SK-N-SH (cell line): ENCODE measurements at regions not wholly inside any gene's neighbourhood (a gene's known extent, or its start where the extent isn't known, plus 50 kb on each side); places are given as distances from the start of the nearest gene placed in this dataset.

Experiments used
- CTCF ChIA-PET: fragments of 300-600, 350-600 bp; formaldehyde crosslinking; extraction: SDS; loops from one replicate; lab custom pipeline; 2021; lab: Yijun Ruan, JAX
- POLR2A ChIA-PET: fragments of 350-600 bp; sonication (Branson Sonifier 250); formaldehyde crosslinking; extraction: SDS; loops from one replicate; lab custom pipeline; 2020; ENCODE audit warnings: antibody characterized with exemption, inconsistent platforms; lab: Yijun Ruan, JAX
- DNase-seq: peaks from one replicate; pipeline ENCODE4 v3.0.0; 2012
- H2AFZ ChIP-seq: fragments of 200-600 bp; sonication (generic); 2 replicates; pipeline ENCODE4 v1.8.1; 2016; ENCODE audit warnings: antibody characterized with exemption, mild to moderate bottlenecking, low read depth
- H3F3A ChIP-seq: fragments of 200-600 bp; sonication (generic); replicated peaks from 2 replicates; pipeline ENCODE3; 2016; ENCODE audit warnings: antibody characterized with exemption, mild to moderate bottlenecking; ENCODE audit not compliant: insufficient read depth
- H3K27ac ChIP-seq, 2 experiments: fragments of 200-500 bp in 1 of 2; fragments of 200-600 bp in 1 of 2; sonication (Bioruptor generic) in 1 of 2; sonication (generic), shearing (Covaris generic) in 1 of 2; 2 replicates each; pipeline versions ENCODE4 v1.5.1 to v1.6.1; 2014 to 2016; ENCODE audit warnings: low read depth in 2 of 2, inconsistent platforms in 1 of 2, low read length in 1 of 2, mild to moderate bottlenecking in 1 of 2, mixed read lengths in 1 of 2
- H3K27me3 ChIP-seq: fragments of 200-600 bp; sonication (generic), shearing (Covaris generic); 2 replicates; pipeline ENCODE4 v1.6.1; 2016; ENCODE audit warnings: mixed run types; ENCODE audit not compliant: insufficient read depth
- H3K36me3 ChIP-seq, 2 experiments: fragments of 200-500 bp in 1 of 2; fragments of 200-600 bp in 1 of 2; sonication (Bioruptor generic) in 1 of 2; sonication (generic) in 1 of 2; replicated peaks in 1 of 2; 2 replicates each; pipeline versions ENCODE3 to v1.5.1; 2014 to 2016; ENCODE audit warnings: low read length in 1 of 2, mild to moderate bottlenecking in 1 of 2; ENCODE audit not compliant: insufficient read depth in 2 of 2, control insufficient read depth in 1 of 2
- H3K4me1 ChIP-seq, 2 experiments: fragments of 200-500 bp in 1 of 2; fragments of 200-600 bp in 1 of 2; sonication (Bioruptor generic) in 1 of 2; sonication (generic), shearing (Covaris generic) in 1 of 2; 2 replicates each; pipeline versions ENCODE4 v1.5.1 to v1.6.1; 2014 to 2016; ENCODE audit warnings: low read depth in 1 of 2, low read length in 1 of 2, mixed run types in 1 of 2; ENCODE audit not compliant: insufficient read depth in 2 of 2, control insufficient read depth in 1 of 2
- H3K4me2 ChIP-seq: fragments of 200-600 bp; sonication (generic), shearing (Covaris generic); 2 replicates; pipeline ENCODE4 v1.6.1; 2017; ENCODE audit warnings: mixed run types
- H3K4me3 ChIP-seq, 2 experiments: fragments of 200-500 bp in 1 of 2; fragments of 200-600 bp in 1 of 2; sonication (Bioruptor generic) in 1 of 2; sonication (generic), shearing (Covaris generic) in 1 of 2; 2 replicates each; pipeline versions ENCODE4 v1.5.1 to v1.8.1; 2014 to 2016; ENCODE audit warnings: low read depth in 2 of 2, inconsistent platforms in 1 of 2, low read length in 1 of 2, mild to moderate bottlenecking in 1 of 2, mixed read lengths in 1 of 2, moderate library complexity in 1 of 2
- H3K79me2 ChIP-seq: fragments of 200-600 bp; sonication (generic); 2 replicates; pipeline ENCODE4 v1.8.1; 2017; ENCODE audit warnings: mild to moderate bottlenecking; ENCODE audit not compliant: insufficient read depth
- H3K9ac ChIP-seq: fragments of 200-600 bp; sonication (generic); 2 replicates; pipeline ENCODE4 v1.6.1; 2017; ENCODE audit warnings: mixed run types
- H3K9me2 ChIP-seq: fragments of 200-600 bp; sonication (generic); 2 replicates; pipeline ENCODE4 v1.6.1; 2017; ENCODE audit warnings: mixed run types
- H3K9me3 ChIP-seq: fragments of 200-600 bp; sonication (generic); 2 replicates; pipeline ENCODE4 v1.6.1; 2017; ENCODE audit warnings: mixed run types, mild to moderate bottlenecking, moderate library complexity
- H4K20me1 ChIP-seq: fragments of 200-600 bp; sonication (generic); 2 replicates; pipeline ENCODE4 v1.6.1; 2017; ENCODE audit warnings: mild to moderate bottlenecking, mixed run types; ENCODE audit not compliant: insufficient read depth
- EP300 ChIP-seq, 2 experiments: IDR thresholded peaks; 2 replicates each; pipeline versions ENCODE4 v1.4.0 to v1.6.1; 2012; ENCODE audit warnings: borderline replicate concordance in 1 of 2, low read depth in 1 of 2, low read length in 1 of 2
- FOSL2 ChIP-seq: IDR thresholded peaks from 2 replicates; pipeline ENCODE4 v1.4.0; 2012; ENCODE audit warnings: low read depth, mild to moderate bottlenecking, moderate library complexity, borderline replicate concordance
- FOXJ3 ChIP-seq: sonication (generic); formaldehyde crosslinking; IDR thresholded peaks from 2 replicates; pipeline ENCODE4 v1.5.1; 2020; ENCODE audit warnings: mild to moderate bottlenecking, missing genetic modification reagents
- GATA2 ChIP-seq: sonication (generic); formaldehyde crosslinking; IDR thresholded peaks from 2 replicates; pipeline ENCODE4 v1.5.0; 2020; ENCODE audit warnings: mild to moderate bottlenecking, missing genetic modification reagents
- MAX ChIP-seq: IDR thresholded peaks from 2 replicates; pipeline ENCODE4 v1.4.0; 2012; ENCODE audit warnings: low read depth
- MEF2A ChIP-seq: IDR thresholded peaks from 2 replicates; pipeline ENCODE4 v1.4.0; 2012; ENCODE audit warnings: low read depth, borderline replicate concordance
- PBX3 ChIP-seq: IDR thresholded peaks from 2 replicates; pipeline ENCODE4; 2012
- POLR2AphosphoS5 ChIP-seq: IDR thresholded peaks from 2 replicates; pipeline ENCODE4 v1.6.1; 2012; ENCODE audit warnings: low read depth, low read length
- RCOR1 ChIP-seq: fragments of 150-350 bp; IDR thresholded peaks from 2 replicates; pipeline ENCODE4 v1.6.1; 2017; ENCODE audit warnings: antibody characterized with exemption, low read length
- REST ChIP-seq: IDR thresholded peaks from 2 replicates; pipeline ENCODE4 v1.6.1; 2012; ENCODE audit warnings: mild to moderate bottlenecking, low read depth, low read length, moderate library complexity
- RFX5 ChIP-seq: IDR thresholded peaks from 2 replicates; pipeline ENCODE4 v1.6.1; 2012; ENCODE audit warnings: mild to moderate bottlenecking, improper control_type of control experiment, low read length
- SIN3A ChIP-seq: IDR thresholded peaks from 2 replicates; pipeline ENCODE4 v1.6.1; 2012; ENCODE audit warnings: low read depth, mild to moderate bottlenecking, low read length, moderate library complexity, borderline replicate concordance
- TAF1 ChIP-seq: IDR thresholded peaks from 2 replicates; pipeline ENCODE4 v1.6.1; 2012; ENCODE audit warnings: low read depth, mild to moderate bottlenecking, low read length, moderate library complexity, borderline replicate concordance
- USF1 ChIP-seq: IDR thresholded peaks from 2 replicates; pipeline ENCODE4 v1.4.0; 2012; ENCODE audit warnings: low read depth, borderline replicate concordance
- USF2 ChIP-seq: fragments of 150-350 bp; IDR thresholded peaks from 2 replicates; pipeline ENCODE4 v1.6.1; 2017; ENCODE audit warnings: antibody characterized with exemption, low read length, low read depth, borderline replicate concordance
- YY1 ChIP-seq: IDR thresholded peaks from 2 replicates; pipeline ENCODE4 v1.4.0; 2012; ENCODE audit warnings: low read depth, mild to moderate bottlenecking
- ZBTB33 ChIP-seq: IDR thresholded peaks from 2 replicates; pipeline ENCODE4 v1.4.0; 2012; ENCODE audit warnings: low read depth, borderline replicate concordance
- WGBS: methylation state at CpG from one replicate; pipeline ENCODE4 v1.1.6; 2017; ENCODE audit warnings: low lambda C conversion rate; 5-methylcytosine and 5-hydroxymethylcytosine counted together

- TF ChIP-seq RCOR1 = peak; percentile 63; the same call in 1 of the 2 replicates
- no peak for TF ChIP-seq MEF2A
- peak in 1 of 2 experiments; percentile 31; a peak in 1 of 4 replicates for TF ChIP-seq EP300 (IDR thresholded peaks at IDR 0.05; ENCODE audit: borderline replicate concordance in 1 of 2, low read depth in 1 of 2, low read length in 1 of 2)
- TF ChIP-seq PBX3 = no peak
- 0 out of 2 replicates have a peak, but pooled peaks have one; percentile 11 for TF ChIP-seq FOXJ3 (CRISPR knock-in tag)
- TF ChIP-seq GATA2 (CRISPR knock-in tag) = peak; percentile 44; the same call in 1 of the 2 replicates
- no peak for TF ChIP-seq POLR2AphosphoS5
- POLR2A ChIA-PET = no interaction called here
- Histone ChIP-seq H3K27me3 (no peaks in the 10 kb centered on the region), H3K9me2 (no peaks in the 10 kb centered on the region), H3K4me2 (no peak overlapping the region), H2AFZ (no peak overlapping the region), H3F3A (no peaks in the 10 kb centered on the region), H3K4me3 (no peak overlapping the region), H3K27ac (no peak overlapping the region), H3K79me2 (no peaks in the 10 kb centered on the region), H3K9me3 (no peaks in the 10 kb centered on the region), H3K36me3 (no peaks in the 10 kb centered on the region), H3K4me1 (peaks cover 0 to 17% of the 10 kb centered on the region in 2 experiments; a peak in 1 of 4 replicates), H3K9ac (no peak overlapping the region), H4K20me1 (no peaks in the 10 kb centered on the region)
- 14% methylated on average over 12 of the region's 20 CpGs for WGBS
- CTCF ChIA-PET = interaction anchor here (1.2 to 4.4 kb wide), 2 partner anchors 11 to 54 kb away, joined by 3 to 22 read pairs; no protein-coding TSS in a partner anchor
- peak; percentile 70 for DNase-seq
These were observed 300.3 kb downstream of the NPHP4 start for GRCh38 chr1:5691795-5692509.

- no peak overlapping the region for H3K9ac ChIP-seq
- WGBS = 53% methylated on average over 13 of the region's 13 CpGs
- no peak overlapping the region for H3K27ac ChIP-seq
- ChIA-PET CTCF (interaction anchor here (1.2 to 4.4 kb wide), 2 partner anchors 12 to 55 kb away, joined by 3 to 22 read pairs; no protein-coding TSS in a partner anchor), POLR2A (no interaction called here)
- H3K4me3 ChIP-seq = no peak overlapping the region
- no peaks in the 10 kb centered on the region for H3K9me3 ChIP-seq
- no peak overlapping the region for H2AFZ ChIP-seq
- DNase-seq = no peak
- H3K27me3 ChIP-seq = no peaks in the 10 kb centered on the region
- H3K9me2 ChIP-seq = no peaks in the 10 kb centered on the region
- no peaks in the 10 kb centered on the region for H3K79me2 ChIP-seq
- no peaks in the 10 kb centered on the region for H3F3A ChIP-seq
- H3K36me3 ChIP-seq = no peaks in the 10 kb centered on the region
- H3K4me2 ChIP-seq = no peak overlapping the region
- H3K4me1 ChIP-seq = peaks cover 0 to 17% of the 10 kb centered on the region in 2 experiments; a peak in 1 of 4 replicates
- no peaks in the 10 kb centered on the region for H4K20me1 ChIP-seq
- TF ChIP-seq MAX (no peak), EP300 (IDR thresholded peaks at IDR 0.05; ENCODE audit: borderline replicate concordance in 1 of 2, low read depth in 1 of 2, low read length in 1 of 2) (no peak), MEF2A (no peak), TAF1 (no peak), USF2 (no peak), FOSL2 (no peak), USF1 (no peak), ZBTB33 (no peak), SIN3A (no peak), REST (no peak), YY1 (no peak), RFX5 (no peak)
These were observed 301.3 kb downstream of the NPHP4 start for GRCh38 chr1:5690898-5691297.
